Lung (tissue), 11 donors: ENCODE measurements at regions not wholly inside any gene's neighbourhood (a gene's known extent, or its start where the extent isn't known, plus 50 kb on each side); places are given as distances from the start of the nearest gene placed in this dataset.

ENCODE experiments used
- ATAC-seq: fragments of 200-7000 bp; cut with Tn5 transposase; one replicate; pipeline ENCODE4 v1.9.1; 2020; ENCODE audit warnings: moderate number of reproducible peaks; ENCODE audit not compliant: insufficient read depth, low FRiP score
- DNase-seq, 3 donors: peaks; one replicate each; pipeline ENCODE4 v3.0.0-alpha.2; 2013 to 2017
- H3K27ac ChIP-seq, 2 donors: one replicate each; pipeline ENCODE4 v1.5.1; 2013; ENCODE audit warnings: mild to moderate bottlenecking in 2 of 2, moderate library complexity in 2 of 2, control low read depth in 1 of 2, inconsistent platforms in 1 of 2, low read depth in 1 of 2, low read length in 1 of 2
- H3K27me3 ChIP-seq, 3 donors: one replicate each; pipeline ENCODE4 v1.5.1; 2013; ENCODE audit warnings: low read length in 2 of 3; ENCODE audit not compliant: control insufficient read depth in 3 of 3, insufficient read depth in 3 of 3
- H3K36me3 ChIP-seq, 4 donors: one replicate each; pipeline ENCODE4 v1.5.1; 2013; ENCODE audit warnings: low read length in 4 of 4, mild to moderate bottlenecking in 1 of 4, moderate library complexity in 1 of 4; ENCODE audit not compliant: control insufficient read depth in 4 of 4, insufficient read depth in 4 of 4
- H3K4me1 ChIP-seq, 5 donors: one replicate each; pipeline ENCODE4 v1.5.1; 2013; ENCODE audit warnings: low read length in 5 of 5, mild to moderate bottlenecking in 2 of 5, moderate library complexity in 1 of 5; ENCODE audit not compliant: control insufficient read depth in 5 of 5, insufficient read depth in 5 of 5
- H3K4me3 ChIP-seq: one replicate; pipeline ENCODE4 v1.5.1; 2013; ENCODE audit warnings: mild to moderate bottlenecking, control low read depth, moderate library complexity
- H3K9ac ChIP-seq, 2 donors: one replicate each; pipeline ENCODE4 v1.5.1; 2013; ENCODE audit warnings: low read length in 2 of 2, control low read depth in 1 of 2; ENCODE audit not compliant: insufficient read depth in 1 of 2
- H3K9me3 ChIP-seq, 4 donors: one replicate each; pipeline ENCODE4 v1.5.1; 2013; ENCODE audit warnings: low read length in 3 of 4, mild to moderate bottlenecking in 1 of 4, moderate library complexity in 1 of 4; ENCODE audit not compliant: control insufficient read depth in 4 of 4, insufficient read depth in 3 of 4
- CTCF ChIP-seq: IDR thresholded peaks from 2 replicates; pipeline ENCODE4 v1.5.1; 2012; ENCODE audit warnings: mild to moderate bottlenecking; ENCODE audit errors: control extremely low read depth, extremely low read depth
- WGBS, 2 donors: extraction: QIAGEN DNeasy Blood & Tissue Kit; methylation state at CpG; one replicate each; pipeline ENCODE4 v1.1.7; 2013; 5-methylcytosine and 5-hydroxymethylcytosine counted together
- donor health status: control.
- donor health status: control.
- donor health status: Bipolar disorder and iron deficiency.
- donor health status: healthy.
- donor health status: DM: yes; HTN: yes; CAD: no.

- ATAC-seq (no peak), DNase-seq (no peak)
- no peak for TF ChIP-seq CTCF
- Histone ChIP-seq H3K27me3 (no peaks in the 10 kb centered on the region), H3K9me3 (no peaks in the 10 kb centered on the region), H3K4me3 (no peak overlapping the region), H3K36me3 (no peaks in the 10 kb centered on the region), H3K4me1 (peaks cover 0 to 11% (median 0%) of the 10 kb centered on the region in 5 donors), H3K9ac (no peak overlapping the region), H3K27ac (no peak overlapping the region)
- WGBS, 2 donors = 83 to 85% methylated on average over 3 of the region's 3 CpGs
Measured at GRCh38 chr2:181172676-181173075, 192.3 kb downstream of the UBE2E3 start.

- no peak for ATAC-seq
- 56 to 76% methylated on average over 5 of the region's 5 CpGs for whole genome bisulfite sequencing, 2 donors
Measured at GRCh38 chr2:181174611-181175580, 194.5 kb downstream of the UBE2E3 start.

GRCh38 chr2:181176540-181176939, 196.1 kb downstream of the UBE2E3 start:
- no peak overlapping the region for H3K9ac ChIP-seq
- no peak for ATAC-seq
- H3K4me1 ChIP-seq = peaks cover 0 to 11% (median 0%) of the 10 kb centered on the region in 5 donors
- H3K9me3 ChIP-seq = no peaks in the 10 kb centered on the region
- H3K4me3 ChIP-seq = no peak overlapping the region
- no peak for DNase-seq
- no peaks in the 10 kb centered on the region for H3K36me3 ChIP-seq
- no peak overlapping the region for H3K27ac ChIP-seq
- no peaks in the 10 kb centered on the region for H3K27me3 ChIP-seq
- WGBS, 2 donors = 72 to 98% methylated on average over 1 of the region's 1 CpG
- no peak for TF ChIP-seq CTCF

More at GRCh38 chr2:181174611-181175580, 194.5 kb downstream of the UBE2E3 start:
- Histone ChIP-seq H3K4me3 (no peak overlapping the region), H3K9ac (no peak overlapping the region), H3K9me3 (no peaks in the 10 kb centered on the region), H3K27me3 (no peaks in the 10 kb centered on the region), H3K27ac (no peak overlapping the region), H3K4me1 (peaks cover 0 to 11% (median 0%) of the 10 kb centered on the region in 5 donors), H3K36me3 (no peaks in the 10 kb centered on the region)
- no peak for TF ChIP-seq CTCF
- peak in 2 of 3 donors; percentile 44 to 77 for DNase-seq
